Neuronal stem cell (in vitro differentiated cells): ENCODE measurements at regions not wholly inside any gene's neighbourhood (a gene's known extent, or its start where the extent isn't known, plus 50 kb on each side); places are given as distances from the start of the nearest gene placed in this dataset.

Experiments used
- DNase-seq: peaks from one replicate; pipeline ENCODE4 v3.0.0-alpha.2; 2013; ENCODE audit warnings: low spot score
- H2AFZ ChIP-seq: one replicate; pipeline ENCODE4 v1.6.1; 2013; ENCODE audit warnings: mild to moderate bottlenecking, low read length, inconsistent platforms
- H2AK5ac ChIP-seq: 2 replicates; pipeline ENCODE4 v1.6.1; 2013; ENCODE audit warnings: low read depth, mild to moderate bottlenecking, inconsistent platforms, low read length, moderate library complexity, mixed read lengths
- H2BK120ac ChIP-seq: 2 replicates; pipeline ENCODE4 v1.6.1; 2013; ENCODE audit warnings: low read depth, mild to moderate bottlenecking, inconsistent platforms, low read length, moderate library complexity, mixed read lengths
- H2BK12ac ChIP-seq: one replicate; pipeline ENCODE4 v1.6.1; 2013; ENCODE audit warnings: low read length, inconsistent platforms
- H2BK15ac ChIP-seq: 2 replicates; pipeline ENCODE4 v1.6.1; 2013; ENCODE audit warnings: mild to moderate bottlenecking, low read length, inconsistent platforms, mixed read lengths
- H2BK5ac ChIP-seq: one replicate; pipeline ENCODE4 v1.6.1; 2013; ENCODE audit warnings: inconsistent platforms, mild to moderate bottlenecking, low read length, moderate library complexity
- H3K14ac ChIP-seq: one replicate; pipeline ENCODE4 v1.6.1; 2013; ENCODE audit warnings: low read length, inconsistent platforms
- H3K18ac ChIP-seq: 2 replicates; pipeline ENCODE4 v1.6.1; 2013; ENCODE audit warnings: low read length, inconsistent platforms
- H3K23ac ChIP-seq: 2 replicates; pipeline ENCODE4 v1.6.1; 2013; ENCODE audit warnings: low read depth, mild to moderate bottlenecking, mixed read lengths, low read length, inconsistent platforms; ENCODE audit not compliant: poor library complexity
- H3K27ac ChIP-seq: replicated peaks from 3 replicates; pipeline ENCODE4 v1.5.1; 2013; ENCODE audit warnings: low read length, inconsistent platforms
- H3K27me3 ChIP-seq, 3 experiments: 2 replicates each; pipeline ENCODE4 v1.6.1; 2013; ENCODE audit warnings: low read length in 3 of 3, mild to moderate bottlenecking in 2 of 3, inconsistent platforms in 1 of 3, low read depth in 1 of 3, mixed read lengths in 1 of 3, moderate library complexity in 1 of 3; ENCODE audit not compliant: control insufficient read depth in 3 of 3, insufficient read depth in 3 of 3
- H3K36me3 ChIP-seq, 2 donors: replicated peaks in 1 of 2; 2 replicates each; pipeline ENCODE4 v1.6.1; 2013; ENCODE audit warnings: low read length in 2 of 2; ENCODE audit not compliant: control insufficient read depth in 2 of 2, insufficient read depth in 2 of 2
- H3K4ac ChIP-seq: 2 replicates; pipeline ENCODE4 v1.6.1; 2013; ENCODE audit warnings: inconsistent platforms, mild to moderate bottlenecking, low read length, moderate library complexity
- H3K4me1 ChIP-seq, 2 donors: 1 replicate in 1 of 2; 2 replicates in 1 of 2; pipeline ENCODE4 v1.6.1; 2013; ENCODE audit warnings: low read length in 2 of 2, low read depth in 1 of 2; ENCODE audit not compliant: control insufficient read depth in 2 of 2, insufficient read depth in 1 of 2
- H3K4me2 ChIP-seq: one replicate; pipeline ENCODE4 v1.6.1; 2013; ENCODE audit warnings: mild to moderate bottlenecking, low read length, inconsistent platforms; ENCODE audit not compliant: insufficient read depth, poor library complexity, severe bottlenecking
- H3K4me3 ChIP-seq, 2 donors: 2 replicates each; pipeline ENCODE4 v1.5.1; 2013; ENCODE audit warnings: low read length in 2 of 2, mild to moderate bottlenecking in 2 of 2, inconsistent platforms in 1 of 2, moderate library complexity in 1 of 2
- H3K79me1 ChIP-seq: one replicate; pipeline ENCODE4 v1.6.1; 2013; ENCODE audit warnings: low read depth, mild to moderate bottlenecking, inconsistent platforms, low read length, moderate library complexity
- H3K9ac ChIP-seq: one replicate; pipeline ENCODE4 v1.6.1; 2013; ENCODE audit warnings: mild to moderate bottlenecking, low read depth, low read length, inconsistent platforms; ENCODE audit not compliant: poor library complexity
- H3K9me3 ChIP-seq, 2 donors: replicated peaks in 1 of 2; 2 replicates each; pipeline versions ENCODE3 to v1.6.1; 2013; ENCODE audit warnings: low read length in 2 of 2, mild to moderate bottlenecking in 2 of 2, inconsistent platforms in 1 of 2, low read depth in 1 of 2, mixed read lengths in 1 of 2, moderate library complexity in 1 of 2; ENCODE audit not compliant: control insufficient read depth in 2 of 2, insufficient read depth in 1 of 2
- H4K8ac ChIP-seq: one replicate; pipeline ENCODE4 v1.6.1; 2013; ENCODE audit warnings: low read depth, mild to moderate bottlenecking, inconsistent platforms, low read length, moderate library complexity
- H4K91ac ChIP-seq: one replicate; pipeline ENCODE4 v1.6.1; 2013; ENCODE audit warnings: low read length, low read depth, mild to moderate bottlenecking, inconsistent platforms; ENCODE audit not compliant: poor library complexity
- WGBS, 2 donors: extraction: QIAGEN DNeasy Blood & Tissue Kit; methylation state at CpG; one replicate each; pipeline ENCODE4 v1.1.7; 2013; ENCODE audit warnings: missing lambda C conversion rate in 2 of 2, mixed read lengths in 1 of 2; ENCODE audit not compliant: insufficient read length in 2 of 2, insufficient replicate concordance in 1 of 2; ENCODE audit errors: extremely low coverage in 2 of 2; 5-methylcytosine and 5-hydroxymethylcytosine counted together

- Histone ChIP-seq H3K18ac (no peak overlapping the region), H2BK15ac (no peak overlapping the region), H3K4me3 (no peak overlapping the region), H3K27ac (no peak overlapping the region), H3K4me2 (no peak overlapping the region), H3K27me3 (no peaks in the 10 kb centered on the region), H3K14ac (no peak overlapping the region), H2BK120ac (no peak overlapping the region), H2BK12ac (no peak overlapping the region), H3K4me1 (no peaks in the 10 kb centered on the region), H2AK5ac (no peak overlapping the region), H3K4ac (no peak overlapping the region), H3K36me3 (no peaks in the 10 kb centered on the region), H4K8ac (no peak overlapping the region), H2BK5ac (no peak overlapping the region), H3K23ac (no peak overlapping the region), H3K9ac (no peak overlapping the region), H2AFZ (no peak overlapping the region), H4K91ac (no peak overlapping the region), H3K79me1 (no peaks in the 10 kb centered on the region), H3K9me3 (peaks cover 0 to 2% of the 10 kb centered on the region in 2 donors)
- DNase-seq, result no peak
- WGBS, 2 donors, result no CpG with 5 or more reads among the region's 1 CpG
Observed at GRCh38 chr16:74153773-74154172, 142.8 kb upstream of the PSMD7 start.

GRCh38 chr16:74146643-74147042 is 150.0 kb upstream of the PSMD7 start:
- H3K79me1 ChIP-seq, result no peaks in the 10 kb centered on the region
- DNase-seq, result no peak
- no peak overlapping the region for H3K23ac ChIP-seq
- no peak overlapping the region for H2AFZ ChIP-seq
- H3K4me3 ChIP-seq, result no peak overlapping the region
- no peak overlapping the region for H4K91ac ChIP-seq
- H3K27ac ChIP-seq, result no peak overlapping the region
- H3K36me3 ChIP-seq, result no peaks in the 10 kb centered on the region
- H2BK15ac ChIP-seq, result no peak overlapping the region
- H2AK5ac ChIP-seq, result no peak overlapping the region
- H3K27me3 ChIP-seq, result no peaks in the 10 kb centered on the region
- H3K4ac ChIP-seq, result no peak overlapping the region
- H3K4me1 ChIP-seq, result no peaks in the 10 kb centered on the region
- H3K4me2 ChIP-seq, result no peak overlapping the region
- no peak overlapping the region for H3K9ac ChIP-seq
- H2BK120ac ChIP-seq, result no peak overlapping the region
- H4K8ac ChIP-seq, result no peak overlapping the region
- H3K14ac ChIP-seq, result no peak overlapping the region
- H2BK12ac ChIP-seq, result no peak overlapping the region
- H2BK5ac ChIP-seq, result no peak overlapping the region
- H3K18ac ChIP-seq, result no peak overlapping the region
- H3K9me3 ChIP-seq, result peaks cover 0 to 4% of the 10 kb centered on the region in 2 donors
- WGBS, 2 donors, result no CpG with 5 or more reads among the region's 2 CpGs

GRCh38 chr16:74143171-74143570 is 153.4 kb upstream of the PSMD7 start:
- H2BK12ac ChIP-seq, result no peak overlapping the region
- H3K4me2 ChIP-seq, result no peak overlapping the region
- no peak overlapping the region for H2BK120ac ChIP-seq
- H3K9ac ChIP-seq, result no peak overlapping the region
- H3K23ac ChIP-seq, result no peak overlapping the region
- no peak overlapping the region for H2BK15ac ChIP-seq
- H3K36me3 ChIP-seq, result no peaks in the 10 kb centered on the region
- no peak overlapping the region for H3K18ac ChIP-seq
- peaks cover 2 to 4% of the 10 kb centered on the region in 2 donors for H3K9me3 ChIP-seq
- WGBS, 2 donors, result no CpG with 5 or more reads among the region's 3 CpGs
- H2AK5ac ChIP-seq, result no peak overlapping the region
- H2BK5ac ChIP-seq, result no peak overlapping the region
- H3K79me1 ChIP-seq, result no peaks in the 10 kb centered on the region
- H2AFZ ChIP-seq, result no peak overlapping the region
- no peak overlapping the region for H3K14ac ChIP-seq
- no peak overlapping the region for H4K8ac ChIP-seq
- H3K27ac ChIP-seq, result no peak overlapping the region
- H3K4me3 ChIP-seq, result no peak overlapping the region
- H4K91ac ChIP-seq, result no peak overlapping the region
- H3K4ac ChIP-seq, result no peak overlapping the region
- DNase-seq, result no peak
- no peaks in the 10 kb centered on the region for H3K4me1 ChIP-seq
- H3K27me3 ChIP-seq, result no peaks in the 10 kb centered on the region

- no peaks in the 10 kb centered on the region for H3K79me1 ChIP-seq
Observed at GRCh38 chr16:74141015-74141414, 155.6 kb upstream of the PSMD7 start.

More at GRCh38 chr16:74141015-74141414, 155.6 kb upstream of the PSMD7 start:
- H3K4ac ChIP-seq, result no peak overlapping the region
- no peak overlapping the region for H3K18ac ChIP-seq
- no peak overlapping the region for H2AFZ ChIP-seq
- WGBS, 2 donors, result no CpG with 5 or more reads among the region's 3 CpGs
- no peak overlapping the region for H4K91ac ChIP-seq
- H3K4me1 ChIP-seq, result no peaks in the 10 kb centered on the region
- no peak overlapping the region for H2AK5ac ChIP-seq
- no peak overlapping the region for H2BK120ac ChIP-seq
- H3K14ac ChIP-seq, result no peak overlapping the region
- no peak overlapping the region for H2BK5ac ChIP-seq
- no peak overlapping the region for H3K27ac ChIP-seq
- H3K23ac ChIP-seq, result no peak overlapping the region
- H3K9me3 ChIP-seq, result peaks cover 2% of the 10 kb centered on the region in 2 donors
- H2BK15ac ChIP-seq, result no peak overlapping the region
- H3K4me2 ChIP-seq, result no peak overlapping the region
- H2BK12ac ChIP-seq, result no peak overlapping the region
- H4K8ac ChIP-seq, result no peak overlapping the region
- no peaks in the 10 kb centered on the region for H3K36me3 ChIP-seq
- H3K27me3 ChIP-seq, result no peaks in the 10 kb centered on the region
- no peak for DNase-seq
- no peak overlapping the region for H3K9ac ChIP-seq
- H3K4me3 ChIP-seq, result no peak overlapping the region
